ENCODE measurements at regions not wholly inside any gene's neighbourhood (a gene's known extent, or its start where the extent isn't known, plus 50 kb on each side); places are given as distances from the start of the nearest gene placed in this dataset.

DNA sequence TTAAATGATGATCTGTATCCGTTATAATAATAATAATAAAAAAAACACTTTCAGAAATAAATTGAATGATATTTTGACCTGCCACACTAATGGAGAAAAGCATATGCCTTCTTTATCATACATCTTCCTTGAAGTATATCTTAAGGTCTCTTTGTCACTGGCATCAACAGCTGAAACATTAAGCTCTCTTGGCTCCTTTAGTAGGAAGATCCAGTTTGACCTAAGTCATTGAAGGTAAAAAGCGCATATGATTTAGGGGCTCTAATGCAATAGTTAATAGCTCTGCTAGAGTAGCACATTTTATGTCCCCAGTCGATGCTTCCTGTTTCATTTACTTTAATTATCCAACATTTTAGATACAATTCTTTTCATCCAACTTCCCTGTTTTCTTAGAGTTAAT, 1010.8 kb downstream of the STPG2 start:
- no peaks in the 10 kb centered on the region for H3K9me3 ChIP-seq (ENCODE audit: low read depth, low read length, poor library complexity, severe bottlenecking)
- DNase-seq (ENCODE audit: low spot score), result no peak
- no peaks in the 10 kb centered on the region for H3K27me3 ChIP-seq (replicated peaks; ENCODE audit: insufficient read depth, low read depth, low read length, poor library complexity)
- CTCF ChIA-PET, result no interaction called here
- intact Hi-C loops (cut with micrococcal nuclease; ENCODE audit: unreplicated experiment), result no loop called here
- no peak for TF ChIP-seq EZH2 (IDR thresholded peaks at IDR 0.05; ENCODE audit: borderline replicate concordance, low read depth, low read length, poor library complexity, severe bottlenecking)
- no peak for TF ChIP-seq CTCF (conservative IDR thresholded peaks at IDR 0.05; ENCODE audit: low read depth, low read length)
- no peak overlapping the region for H3K4me3 ChIP-seq (ENCODE audit: low read depth, low read length, poor library complexity, severe bottlenecking)
- no peaks in the 10 kb centered on the region for H3K4me1 ChIP-seq (ENCODE audit: insufficient read depth, low read length, poor library complexity, severe bottlenecking)
- POLR2A ChIA-PET (ENCODE audit: low non-redundant PET), result no interaction called here
- no peak overlapping the region for H3K27ac ChIP-seq (ENCODE audit: low read depth, low read length, poor library complexity, severe bottlenecking)
- no TSS peak for BruUV-seq (replicated peaks)
- no peaks in the 10 kb centered on the region for H3K36me3 ChIP-seq (ENCODE audit: insufficient read depth, low read length, poor library complexity, severe bottlenecking)

DNA sequence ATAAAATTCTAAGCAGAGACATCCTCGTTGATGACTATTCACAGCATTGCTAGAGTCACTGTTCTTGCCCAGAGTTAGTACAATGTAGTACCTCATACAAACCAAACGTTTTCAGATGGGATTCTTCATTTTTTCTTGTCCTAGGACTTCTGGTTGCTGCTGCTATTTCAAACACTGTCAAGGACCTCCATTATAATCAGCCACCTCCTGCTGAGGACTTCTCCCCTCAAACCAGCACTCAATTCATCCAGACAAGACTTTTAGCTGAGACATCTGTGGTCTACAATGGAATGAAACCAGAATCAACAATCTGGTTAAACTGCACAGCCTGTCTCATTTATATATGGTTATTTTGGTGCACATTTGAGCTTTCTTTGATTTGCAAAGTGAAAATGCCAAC, 1008.8 kb downstream of the STPG2 start:
- no peak overlapping the region for H3K27ac ChIP-seq (ENCODE audit: low read depth, low read length, poor library complexity, severe bottlenecking)

DNA sequence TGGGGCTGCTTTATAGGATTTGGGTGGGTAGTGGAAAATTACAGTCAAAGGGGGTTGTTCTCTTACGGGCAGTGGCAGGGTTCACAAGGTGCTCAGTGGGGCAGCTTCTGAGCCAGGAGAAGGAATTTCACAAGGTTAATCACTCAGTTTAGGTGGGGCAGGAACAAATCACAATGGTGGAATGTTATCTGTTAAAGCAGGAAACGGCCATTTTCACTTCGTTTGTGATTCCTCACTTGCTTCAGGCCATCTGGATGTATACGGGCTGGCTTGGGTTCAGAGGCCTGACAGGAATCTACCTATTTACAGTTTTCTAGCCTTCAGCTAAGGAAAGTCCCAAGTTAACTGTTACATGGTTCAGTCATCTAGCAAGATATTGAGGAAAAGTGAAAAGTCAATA, 1003.5 kb downstream of the STPG2 start:
- intact Hi-C loops (cut with micrococcal nuclease; ENCODE audit: unreplicated experiment), result no loop called here
- TF ChIP-seq CTCF (conservative IDR thresholded peaks at IDR 0.05; ENCODE audit: low read depth, low read length) (no peak), EZH2 (IDR thresholded peaks at IDR 0.05; ENCODE audit: borderline replicate concordance, low read depth, low read length, poor library complexity, severe bottlenecking) (no peak)

More for the DNA sequence above, 1008.8 kb downstream of the STPG2 start:
- H3K4me1 ChIP-seq (ENCODE audit: insufficient read depth, low read length, poor library complexity, severe bottlenecking), result no peaks in the 10 kb centered on the region
- intact Hi-C loops (cut with micrococcal nuclease; ENCODE audit: unreplicated experiment), result no loop called here
- no peaks in the 10 kb centered on the region for H3K9me3 ChIP-seq (ENCODE audit: low read depth, low read length, poor library complexity, severe bottlenecking)
- H3K36me3 ChIP-seq (ENCODE audit: insufficient read depth, low read length, poor library complexity, severe bottlenecking), result no peaks in the 10 kb centered on the region
- no TSS peak for BruUV-seq (replicated peaks)
- ChIA-PET CTCF (no interaction called here), POLR2A (ENCODE audit: low non-redundant PET) (no interaction called here)
- no peak overlapping the region for H3K4me3 ChIP-seq (ENCODE audit: low read depth, low read length, poor library complexity, severe bottlenecking)
- H3K27me3 ChIP-seq (replicated peaks; ENCODE audit: insufficient read depth, low read depth, low read length, poor library complexity), result no peaks in the 10 kb centered on the region
- DNase-seq (ENCODE audit: low spot score), result no peak
- TF ChIP-seq EZH2 (IDR thresholded peaks at IDR 0.05; ENCODE audit: borderline replicate concordance, low read depth, low read length, poor library complexity, severe bottlenecking) (no peak), CTCF (conservative IDR thresholded peaks at IDR 0.05; ENCODE audit: low read depth, low read length) (no peak)

More for the DNA sequence above, 1003.5 kb downstream of the STPG2 start:
- H3K9me3 ChIP-seq (ENCODE audit: low read depth, low read length, poor library complexity, severe bottlenecking), result no peaks in the 10 kb centered on the region
- no TSS peak for BruUV-seq (replicated peaks)
- no peak overlapping the region for H3K4me3 ChIP-seq (ENCODE audit: low read depth, low read length, poor library complexity, severe bottlenecking)
- no peak overlapping the region for H3K27ac ChIP-seq (ENCODE audit: low read depth, low read length, poor library complexity, severe bottlenecking)
- H3K27me3 ChIP-seq (replicated peaks; ENCODE audit: insufficient read depth, low read depth, low read length, poor library complexity), result no peaks in the 10 kb centered on the region
- POLR2A ChIA-PET (ENCODE audit: low non-redundant PET), result no interaction called here
- DNase-seq (ENCODE audit: low spot score), result no peak
- CTCF ChIA-PET, result no interaction called here
- no peaks in the 10 kb centered on the region for H3K4me1 ChIP-seq (ENCODE audit: insufficient read depth, low read length, poor library complexity, severe bottlenecking)
- no peaks in the 10 kb centered on the region for H3K36me3 ChIP-seq (ENCODE audit: insufficient read depth, low read length, poor library complexity, severe bottlenecking)

Data from A673 (cell line).